ENCODE measurements at regions not wholly inside any gene's neighbourhood (a gene's known extent, or its start where the extent isn't known, plus 50 kb on each side); places are given as distances from the start of the nearest gene placed in this dataset.

GRCh38 chr6:14381829-14382677 is 264.5 kb downstream of the CD83 start:
- no TSS peak for BruUV-seq (replicated peaks)
- RAD21 ChIA-PET (ENCODE audit: low non-redundant PET in 1 of 2, low total read pairs in 2 of 2, uncharacterized antibody in 2 of 2, unreplicated experiment in 2 of 2), result no interaction called here
- no peak for ATAC-seq

GRCh38 chr6:14382678-14383236 is 265.2 kb downstream of the CD83 start:
- no TSS peak for BruUV-seq (replicated peaks)
- POLR2A ChIA-PET, result no interaction called here
- no peaks in the 10 kb centered on the region for H4K20me1 ChIP-seq (ENCODE audit: insufficient read depth)
- H2AFZ ChIP-seq (ENCODE audit: low read depth, low read length, poor library complexity, severe bottlenecking), result no peak overlapping the region
- no peaks in the 10 kb centered on the region for H3K27me3 ChIP-seq (ENCODE audit: insufficient read depth, low read length)
- intact Hi-C loops (cut with micrococcal nuclease), result no loop called here
- H3K79me2 ChIP-seq (ENCODE audit: insufficient read depth, low read length), result no peaks in the 10 kb centered on the region
- RAD21 ChIA-PET (ENCODE audit: low non-redundant PET in 1 of 2, low total read pairs in 2 of 2, uncharacterized antibody in 2 of 2, unreplicated experiment in 2 of 2), result no interaction called here
- no peaks in the 10 kb centered on the region for H3K9me2 ChIP-seq (ENCODE audit: insufficient read depth)
- no peaks in the 10 kb centered on the region for H3K36me3 ChIP-seq (ENCODE audit: control insufficient read depth in 1 of 2, insufficient read depth in 2 of 2, low read length in 2 of 2)
- no peaks in the 10 kb centered on the region for H3K4me1 ChIP-seq (ENCODE audit: control insufficient read depth in 1 of 2, insufficient read depth in 2 of 2, low read length in 2 of 2)
- CTCF ChIA-PET, result no interaction called here
- no peak overlapping the region for H3K27ac ChIP-seq (ENCODE audit: low read depth, low read length)
- ATAC-seq (no peak), DNase-seq (ENCODE audit: low read depth, low spot score) (no peak)
- H3K9ac ChIP-seq (ENCODE audit: low read length), result no peak overlapping the region
- H3K4me3 ChIP-seq (replicated peaks in 1 of 2; ENCODE audit: low read depth in 1 of 2, low read length in 2 of 2), result no peak overlapping the region
- TF ChIP-seq ELF1 (IDR thresholded peaks at IDR 0.05; ENCODE audit: borderline replicate concordance, low read depth), result no peak
- TF ChIP-seq ZNF274 (IDR thresholded peaks at IDR 0.05; ENCODE audit: low read depth, low read length), result no peak
- no peak overlapping the region for H3K4me2 ChIP-seq (ENCODE audit: low read length)
- no peaks in the 10 kb centered on the region for H3K9me3 ChIP-seq (ENCODE audit: control insufficient read depth in 1 of 2, insufficient read depth in 1 of 2, low read depth in 1 of 2, low read length in 2 of 2)

More at GRCh38 chr6:14381829-14382677, 264.5 kb downstream of the CD83 start:
- CTCF ChIA-PET, result no interaction called here
- H3K79me2 ChIP-seq (ENCODE audit: insufficient read depth, low read length), result no peaks in the 10 kb centered on the region
- no peak overlapping the region for H3K27ac ChIP-seq (ENCODE audit: low read depth, low read length)
- H3K4me3 ChIP-seq (replicated peaks in 1 of 2; ENCODE audit: low read depth in 1 of 2, low read length in 2 of 2), result no peak overlapping the region
- intact Hi-C loops (cut with micrococcal nuclease), result no loop called here
- TF ChIP-seq ZNF274 (IDR thresholded peaks at IDR 0.05; ENCODE audit: low read depth, low read length), result no peak
- H3K36me3 ChIP-seq (ENCODE audit: control insufficient read depth in 1 of 2, insufficient read depth in 2 of 2, low read length in 2 of 2), result no peaks in the 10 kb centered on the region
- POLR2A ChIA-PET, result no interaction called here
- no peak overlapping the region for H3K4me2 ChIP-seq (ENCODE audit: low read length)
- H3K9me2 ChIP-seq (ENCODE audit: insufficient read depth), result no peaks in the 10 kb centered on the region
- no peaks in the 10 kb centered on the region for H3K27me3 ChIP-seq (ENCODE audit: insufficient read depth, low read length)
- H3K9ac ChIP-seq (ENCODE audit: low read length), result no peak overlapping the region
- DNase-seq (ENCODE audit: low read depth, low spot score), result no peak
- H3K4me1 ChIP-seq (ENCODE audit: control insufficient read depth in 1 of 2, insufficient read depth in 2 of 2, low read length in 2 of 2), result no peaks in the 10 kb centered on the region
- no peak overlapping the region for H2AFZ ChIP-seq (ENCODE audit: low read depth, low read length, poor library complexity, severe bottlenecking)
- H4K20me1 ChIP-seq (ENCODE audit: insufficient read depth), result no peaks in the 10 kb centered on the region
- H3K9me3 ChIP-seq (ENCODE audit: control insufficient read depth in 1 of 2, insufficient read depth in 1 of 2, low read depth in 1 of 2, low read length in 2 of 2), result no peaks in the 10 kb centered on the region

All from HCT116 (cell line).